Astrocyte of the cerebellum (primary cell): ENCODE measurements at regions not wholly inside any gene's neighbourhood (a gene's known extent, or its start where the extent isn't known, plus 50 kb on each side); places are given as distances from the start of the nearest gene placed in this dataset.

Experiments used
- DNase-seq: peaks from one replicate; pipeline ENCODE4 v3.0.0-alpha.2; 2011; ENCODE audit warnings: low read depth
- H3K4me3 ChIP-seq: 2 replicates; pipeline ENCODE4 v1.5.1; 2011; ENCODE audit warnings: mild to moderate bottlenecking, low read depth, low read length, moderate library complexity
- in situ Hi-C: cut with HindIII; loops from 2 replicates; pipeline ENCODE4 v1.10.0; 2017; ENCODE audit warnings: low sequenced_read_pairs
- TF ChIP-seq, protein P1 (sequence below): IDR thresholded peaks from 2 replicates; pipeline ENCODE4 v1.5.1; 2012; ENCODE audit warnings: low read length, low read depth, moderate library complexity, mild to moderate bottlenecking; ENCODE audit errors: missing control alignments

DNA sequence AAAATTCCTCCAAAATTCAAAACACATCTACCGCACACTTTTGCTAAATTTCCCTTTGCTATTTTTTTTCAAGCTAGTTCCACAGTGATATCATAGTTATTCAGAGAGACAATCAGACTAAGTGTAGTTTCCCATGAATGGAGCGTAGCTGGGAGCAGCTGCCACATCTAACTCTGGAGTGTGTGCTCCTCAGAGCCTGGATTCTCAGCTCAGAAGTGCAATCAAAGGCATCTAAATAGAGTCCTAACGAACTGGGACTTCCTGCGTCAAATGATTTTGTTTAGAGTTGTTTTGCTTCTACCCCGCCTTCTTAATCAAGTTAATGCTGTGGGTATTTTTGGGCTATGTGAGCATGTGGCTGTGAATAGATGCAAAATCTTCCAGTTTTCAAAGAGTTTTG, 160.3 kb downstream of the TMEM18 start:
- no peak overlapping the region for H3K4me3 ChIP-seq
- in situ Hi-C loops, result no loop called here
- DNase-seq, result no peak
- TF ChIP-seq, protein P1, sequence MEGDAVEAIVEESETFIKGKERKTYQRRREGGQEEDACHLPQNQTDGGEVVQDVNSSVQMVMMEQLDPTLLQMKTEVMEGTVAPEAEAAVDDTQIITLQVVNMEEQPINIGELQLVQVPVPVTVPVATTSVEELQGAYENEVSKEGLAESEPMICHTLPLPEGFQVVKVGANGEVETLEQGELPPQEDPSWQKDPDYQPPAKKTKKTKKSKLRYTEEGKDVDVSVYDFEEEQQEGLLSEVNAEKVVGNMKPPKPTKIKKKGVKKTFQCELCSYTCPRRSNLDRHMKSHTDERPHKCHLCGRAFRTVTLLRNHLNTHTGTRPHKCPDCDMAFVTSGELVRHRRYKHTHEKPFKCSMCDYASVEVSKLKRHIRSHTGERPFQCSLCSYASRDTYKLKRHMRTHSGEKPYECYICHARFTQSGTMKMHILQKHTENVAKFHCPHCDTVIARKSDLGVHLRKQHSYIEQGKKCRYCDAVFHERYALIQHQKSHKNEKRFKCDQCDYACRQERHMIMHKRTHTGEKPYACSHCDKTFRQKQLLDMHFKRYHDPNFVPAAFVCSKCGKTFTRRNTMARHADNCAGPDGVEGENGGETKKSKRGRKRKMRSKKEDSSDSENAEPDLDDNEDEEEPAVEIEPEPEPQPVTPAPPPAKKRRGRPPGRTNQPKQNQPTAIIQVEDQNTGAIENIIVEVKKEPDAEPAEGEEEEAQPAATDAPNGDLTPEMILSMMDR, result no peak

DNA sequence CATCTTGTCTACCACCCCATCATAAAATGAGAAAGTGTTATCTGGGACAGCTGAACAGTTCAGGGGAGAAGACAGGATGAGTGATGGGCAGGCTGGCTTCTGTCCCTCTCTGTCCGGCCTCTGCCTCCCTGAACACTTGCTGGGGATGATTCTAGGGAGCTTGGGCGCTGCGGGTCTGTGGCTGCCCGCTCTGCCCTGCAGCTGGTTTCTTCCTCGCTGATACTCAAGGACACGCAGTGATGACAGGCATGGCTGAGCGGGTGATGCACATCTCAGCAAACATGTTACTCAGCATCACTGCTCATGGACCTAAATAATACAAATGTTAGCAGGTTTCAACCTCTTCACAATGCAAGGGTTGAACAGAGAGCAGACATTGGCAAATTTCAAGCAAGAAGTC, 161.1 kb downstream of the TMEM18 start:
- in situ Hi-C loops, result no loop called here
- no peak for DNase-seq
- H3K4me3 ChIP-seq, result no peak overlapping the region
- TF ChIP-seq, protein P1, result no peak

DNA sequence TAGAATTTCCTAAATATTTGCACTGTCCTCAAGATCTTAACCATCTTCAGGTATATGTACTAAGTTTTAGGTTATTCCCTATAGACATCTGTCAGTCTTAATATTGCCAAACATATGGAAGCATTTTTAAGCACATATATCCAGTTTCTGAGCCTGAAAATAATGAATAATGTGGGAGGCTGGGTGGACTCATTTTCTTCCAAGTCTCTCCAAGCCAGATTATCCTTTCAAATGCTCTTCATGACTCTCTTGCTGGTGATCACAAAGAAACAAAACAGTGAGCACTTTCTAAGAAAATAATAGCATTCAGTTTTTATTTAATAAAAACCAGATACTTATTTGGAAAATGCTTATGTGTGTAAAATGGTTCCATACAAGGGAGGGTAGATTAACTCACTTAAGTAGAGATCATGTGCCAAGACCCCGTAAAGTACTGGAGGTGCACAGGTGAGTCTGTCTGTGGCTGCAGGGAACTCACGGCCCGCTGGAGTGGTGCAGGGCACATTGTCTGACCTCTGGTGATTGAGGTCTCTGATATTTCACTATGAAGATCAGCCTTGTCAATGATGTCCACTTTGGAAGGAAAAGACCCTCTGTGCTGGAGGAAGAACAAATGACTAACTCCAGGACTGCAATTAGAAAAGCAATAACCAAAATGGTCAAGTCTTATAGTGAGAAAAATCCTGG, 161.6 kb downstream of the TMEM18 start:
- H3K4me3 ChIP-seq, result no peak overlapping the region
- TF ChIP-seq, protein P1, result no peak
- in situ Hi-C loops, result no loop called here
- DNase-seq, result no peak

DNA sequence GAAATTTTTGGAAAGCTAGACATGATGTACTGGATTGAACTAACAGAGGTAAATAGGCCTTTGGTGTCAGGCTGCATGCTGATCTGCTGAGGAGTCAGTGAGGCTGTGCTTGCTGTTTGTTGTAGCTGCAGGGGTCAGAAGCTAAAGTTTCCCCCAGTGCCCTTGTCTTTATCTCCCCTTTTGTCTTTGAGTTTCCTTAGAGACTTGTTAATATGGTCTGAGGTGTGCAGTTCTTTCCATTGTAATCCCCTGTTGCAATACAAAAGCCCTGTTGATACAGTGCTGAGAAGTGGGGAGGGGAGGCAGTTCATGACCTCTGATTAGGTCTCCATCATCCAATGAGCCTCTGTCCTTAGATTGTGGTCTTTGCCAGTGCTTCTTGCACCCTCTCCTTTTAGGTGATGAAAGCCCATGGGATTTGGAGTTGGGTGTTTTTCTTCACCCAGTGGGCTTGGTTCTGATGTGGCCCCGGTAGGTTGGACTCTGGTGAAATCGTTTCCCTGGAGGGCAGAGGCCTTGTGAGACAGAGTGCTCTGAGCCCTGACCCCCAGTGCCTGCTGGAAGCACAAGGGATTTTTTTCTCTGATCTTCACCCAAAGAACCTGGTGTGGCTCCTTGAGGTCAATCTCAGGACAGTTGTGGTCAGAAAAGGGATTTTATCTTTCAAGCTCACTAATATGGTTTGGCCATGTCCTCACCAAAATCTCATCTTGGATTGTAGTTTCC, 163.1 kb downstream of the TMEM18 start:
- TF ChIP-seq, protein P1, result no peak
- no peak for DNase-seq
- in situ Hi-C loops, result no loop called here
- H3K4me3 ChIP-seq, result no peak overlapping the region

DNA sequence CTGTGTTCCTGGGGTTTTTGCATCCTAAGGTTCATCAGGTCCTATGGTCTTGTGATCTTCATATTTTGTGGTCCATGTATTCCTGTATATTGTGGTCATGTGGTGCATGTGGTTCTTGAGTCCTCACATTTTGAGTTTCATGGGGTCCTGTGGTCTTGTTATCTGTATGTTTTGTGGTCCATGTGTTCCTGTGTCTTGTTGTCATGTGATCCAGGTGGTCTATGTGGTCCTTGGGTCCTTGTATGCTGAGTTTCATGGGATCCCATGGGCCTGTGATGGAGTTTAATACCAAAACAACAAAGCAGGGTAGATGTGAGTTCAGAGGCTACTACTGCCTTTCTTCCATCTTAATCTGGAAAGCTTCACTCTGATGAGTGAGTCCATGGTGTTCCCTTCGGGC, 166.4 kb downstream of the TMEM18 start:
- H3K4me3 ChIP-seq, result no peak overlapping the region
- in situ Hi-C loops, result no loop called here
- TF ChIP-seq, protein P1, result no peak
- DNase-seq, result no peak

DNA sequence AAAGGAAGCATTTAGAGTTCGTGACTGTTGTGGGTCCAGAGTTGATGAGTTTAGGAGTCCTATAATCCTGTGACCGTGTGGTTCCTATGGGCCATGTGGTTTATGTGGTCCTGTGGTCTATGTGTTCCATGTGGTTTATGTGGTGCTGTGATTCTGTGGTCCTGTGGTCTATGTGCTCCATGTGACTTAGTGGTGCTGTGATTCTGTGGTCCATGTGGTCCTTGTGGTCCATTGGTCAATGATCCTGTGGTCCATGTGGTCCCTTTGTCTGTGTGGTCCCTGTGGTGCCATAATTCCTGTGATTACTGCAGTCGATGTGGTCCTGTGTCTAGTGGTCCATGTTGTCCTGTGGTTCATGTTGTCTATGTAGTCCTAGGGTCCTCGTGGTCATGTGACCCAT, 167.3 kb downstream of the TMEM18 start:
- H3K4me3 ChIP-seq, result no peak overlapping the region
- TF ChIP-seq, protein P1, result no peak
- DNase-seq, result no peak
- in situ Hi-C loops, result no loop called here
